ENCODE measurements at regions not wholly inside any gene's neighbourhood (a gene's known extent, or its start where the extent isn't known, plus 50 kb on each side); places are given as distances from the start of the nearest gene placed in this dataset.

- Histone ChIP-seq H2AK5ac (ENCODE audit: low read depth, low read length) (no peak overlapping the region), H3K14ac (replicated peaks; ENCODE audit: low read depth, low read length) (no peak overlapping the region), H3K9ac (ENCODE audit: low read depth, low read length) (no peak overlapping the region), H3K4ac (ENCODE audit: low read depth, low read length) (no peak overlapping the region), H3K36me3 (ENCODE audit: control insufficient read depth, insufficient read depth, low read length) (no peaks in the 10 kb centered on the region), H3K4me3 (ENCODE audit: insufficient read depth, low read depth, low read length) (no peak overlapping the region), H3K4me1 (ENCODE audit: control insufficient read depth, insufficient read depth, low read length) (peaks cover 7% of the 10 kb centered on the region), H2AK9ac (replicated peaks; ENCODE audit: low read depth, low read length, poor library complexity) (no peak overlapping the region), H4K20me1 (ENCODE audit: insufficient read depth, low read length) (no peaks in the 10 kb centered on the region), H2BK20ac (ENCODE audit: low read depth, low read length) (no peak overlapping the region), H4K91ac (ENCODE audit: insufficient read depth, low read depth, low read length) (no peak overlapping the region), H3K27ac (ENCODE audit: insufficient read depth, low read length) (no peak overlapping the region), H3K56ac (ENCODE audit: extremely low read depth, insufficient read depth, low read length) (no peak overlapping the region), H4K8ac (ENCODE audit: low read depth in 2 of 2, low read length in 2 of 2) (no peak overlapping the region), H2AFZ (replicated peaks; ENCODE audit: low read length, poor library complexity) (peak overlapping the region; percentile 40), H3K27me3 (ENCODE audit: control insufficient read depth, insufficient read depth, low read length) (peaks cover 4% of the 10 kb centered on the region), H3K9me3 (ENCODE audit: control insufficient read depth, insufficient read depth, low read length) (no peaks in the 10 kb centered on the region), H3K79me1 (ENCODE audit: low read depth in 1 of 2, low read length in 2 of 2) (no peaks in the 10 kb centered on the region), H3K18ac (ENCODE audit: low read depth, low read length) (no peak overlapping the region), H3K23ac (ENCODE audit: low read depth, low read length) (no peak overlapping the region), H2BK120ac (ENCODE audit: low read depth, low read length) (no peak overlapping the region), H2BK15ac (ENCODE audit: low read depth, low read length) (no peak overlapping the region), H3K9me1 (ENCODE audit: insufficient read depth, low read length) (peaks cover 3% of the 10 kb centered on the region; the same call in 1 of the 2 replicates), H4K5ac (ENCODE audit: low read depth, low read length) (no peak overlapping the region), H2BK5ac (ENCODE audit: low read depth, low read length, poor library complexity, severe bottlenecking) (no peak overlapping the region), H3K4me2 (ENCODE audit: low read depth, low read length) (no peak overlapping the region; the same call in 1 of the 2 replicates)
- dilution Hi-C loops (cut with HindIII; ENCODE audit: low sequenced_read_pairs, unreplicated experiment) (no loop called here), intact Hi-C loops (cut with micrococcal nuclease) (no loop called here), in situ Hi-C loops (cut with MboI; ENCODE audit: low sequenced_read_pairs) (no loop called here)
- BruUV-seq (replicated peaks) = no TSS peak
- ChIA-PET CTCF (interaction anchor here (0.6 kb wide), 1 partner anchor 8 kb away, joined by 3 read pairs; no protein-coding TSS in a partner anchor), POLR2A (ENCODE audit: unreplicated experiment) (no interaction called here)
- no peak for DNase-seq
- WGBS, 2 experiments (ENCODE audit: extremely low coverage in 2 of 2, insufficient read length in 1 of 2) = no CpG with 5 or more reads among the region's 7 CpGs
- TF ChIP-seq RFX5 (IDR thresholded peaks at IDR 0.05; ENCODE audit: low read depth, low read length) (no peak), CHD1 (IDR thresholded peaks at IDR 0.05; ENCODE audit: low read depth, low read length) (no peak), POLR2A (IDR thresholded peaks at IDR 0.05; ENCODE audit: low read depth, low read length) (no peak), NFE2L2 (IDR thresholded peaks at IDR 0.05; ENCODE audit: low read depth, low read length) (no peak), MXI1 (IDR thresholded peaks at IDR 0.05; ENCODE audit: borderline replicate concordance, low read depth, low read length) (no peak), MAFK (IDR thresholded peaks at IDR 0.05; ENCODE audit: low read depth, low read length) (no peak), CTCF (conservative IDR thresholded peaks at IDR 0.05; ENCODE audit: low read depth, low read length) (no peak), USF2 (IDR thresholded peaks at IDR 0.05; ENCODE audit: low read depth, low read length) (no peak), SMC3 (IDR thresholded peaks at IDR 0.05; ENCODE audit: low read depth, low read length) (no peak)
- ATAC-seq (ENCODE audit: low read depth) = no peak
Measured at GRCh38 chr6:156658966-156659821, 118.0 kb upstream of the ARID1B start.
